SKM-1 treated with dmso at 0.1 percent for 144 hours (cell line): ENCODE measurements at regions not wholly inside any gene's neighbourhood (a gene's known extent, or its start where the extent isn't known, plus 50 kb on each side); places are given as distances from the start of the nearest gene placed in this dataset.
A peak's percentile ranks its signal among the peaks of the same experiment; 100 is the strongest.

ENCODE experiments used
- DNase-seq: peaks from one replicate; lab custom pipeline; 2025; ENCODE audit not compliant: unreplicated experiment; lab: John Stamatoyannopoulos, UW

DNA sequence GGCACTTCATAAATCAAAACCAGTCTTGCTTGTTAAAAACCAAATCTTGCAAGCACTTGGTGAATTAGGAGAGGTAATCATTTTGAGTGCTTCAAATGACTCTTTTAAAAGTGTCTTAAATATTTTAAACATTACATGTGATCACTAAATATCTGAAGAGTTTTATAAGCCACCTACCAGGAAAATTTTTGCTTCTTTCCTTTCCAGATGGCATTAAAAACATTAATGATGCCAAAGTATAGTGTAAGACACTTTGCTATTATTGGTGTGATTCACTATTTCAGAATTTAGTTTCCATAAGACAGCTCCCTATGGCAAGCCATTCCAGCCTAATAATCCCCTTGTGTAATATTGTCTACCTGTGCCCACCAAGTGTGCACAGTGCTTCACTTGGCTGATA, 548.8 kb upstream of the ADAMTS5 start:
- DNase-seq, result no peak

GRCh38 chr21:27513825-27514224, 546.9 kb upstream of the ADAMTS5 start:
- DNase-seq, result no peak

GRCh38 chr21:27513016-27513415, 546.1 kb upstream of the ADAMTS5 start:
- DNase-seq, result no peak

- DNase-seq, result no peak
Measured at GRCh38 chr21:27511233-27511632, 544.3 kb upstream of the ADAMTS5 start.

DNA sequence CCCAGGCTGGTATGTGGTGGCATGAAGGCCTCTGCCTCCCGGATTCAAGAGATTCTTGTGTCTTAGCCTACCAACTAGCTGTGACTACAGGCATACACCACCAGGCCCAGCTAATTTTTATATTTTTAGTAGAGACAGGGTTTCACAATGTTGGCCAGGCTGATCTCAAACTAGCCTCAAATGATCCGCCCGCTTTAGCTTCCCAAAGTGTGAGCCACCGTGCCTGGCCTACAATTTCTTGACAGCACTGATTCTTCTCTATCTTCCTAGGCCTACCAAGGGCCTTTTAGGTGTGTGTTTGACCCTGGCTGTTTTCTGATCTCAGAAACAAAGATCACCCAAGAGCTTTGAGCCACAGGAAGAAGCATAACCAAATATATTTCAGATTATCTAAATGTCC, 540.8 kb upstream of the ADAMTS5 start:
- no peak for DNase-seq

GRCh38 chr21:27505516-27505915, 538.6 kb upstream of the ADAMTS5 start:
- DNase-seq, result no peak

- no peak for DNase-seq
Measured at GRCh38 chr21:27502801-27503200, 535.9 kb upstream of the ADAMTS5 start.

DNA sequence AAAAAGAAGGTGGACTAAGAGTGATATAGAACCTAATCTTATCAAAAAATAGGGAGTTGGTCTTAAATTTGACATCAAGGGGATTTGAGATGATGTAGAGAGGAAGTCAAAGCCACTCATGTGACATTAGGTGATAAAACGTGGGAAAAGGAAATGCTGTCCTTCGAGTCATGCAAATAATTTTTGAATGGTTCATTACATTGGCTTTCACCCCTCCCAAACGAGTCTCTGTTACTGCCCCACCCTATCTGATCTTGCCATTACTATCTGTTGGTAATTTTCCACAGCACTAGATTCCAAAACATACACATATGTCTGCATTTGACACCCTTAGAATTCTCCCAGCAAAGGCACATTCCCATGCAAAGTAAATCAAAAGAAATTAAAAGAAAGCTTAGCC, 531.1 kb upstream of the ADAMTS5 start:
- DNase-seq, result no peak

- DNase-seq, result no peak
Measured at GRCh38 chr21:27495836-27496235, 528.9 kb upstream of the ADAMTS5 start.

DNA sequence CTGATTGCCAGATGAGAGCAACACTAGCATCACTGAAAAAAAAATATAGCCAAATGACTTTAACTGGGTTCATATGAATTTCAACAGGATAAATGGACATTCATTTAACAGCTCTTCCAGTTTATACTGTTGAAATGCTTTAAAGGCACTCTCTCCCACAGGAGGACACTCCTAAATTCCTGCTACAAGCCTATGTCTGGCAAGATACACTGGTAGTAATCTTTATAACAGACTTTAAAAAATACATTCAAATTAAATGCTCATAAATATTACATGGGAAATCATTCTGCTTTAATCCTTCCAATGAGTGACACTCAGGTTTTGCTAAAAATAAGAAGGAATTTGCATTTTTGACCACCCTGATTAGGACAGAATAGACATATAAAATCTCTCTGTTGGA, 526.7 kb upstream of the ADAMTS5 start:
- no peak for DNase-seq

- no peak for DNase-seq
Measured at GRCh38 chr21:27487676-27488075, 520.8 kb upstream of the ADAMTS5 start.

GRCh38 chr21:27480841-27481261, 514.0 kb upstream of the ADAMTS5 start:
- DNase-seq, result no peak

- no peak for DNase-seq
Measured at GRCh38 chr21:27477296-27477695, 510.4 kb upstream of the ADAMTS5 start.

DNA sequence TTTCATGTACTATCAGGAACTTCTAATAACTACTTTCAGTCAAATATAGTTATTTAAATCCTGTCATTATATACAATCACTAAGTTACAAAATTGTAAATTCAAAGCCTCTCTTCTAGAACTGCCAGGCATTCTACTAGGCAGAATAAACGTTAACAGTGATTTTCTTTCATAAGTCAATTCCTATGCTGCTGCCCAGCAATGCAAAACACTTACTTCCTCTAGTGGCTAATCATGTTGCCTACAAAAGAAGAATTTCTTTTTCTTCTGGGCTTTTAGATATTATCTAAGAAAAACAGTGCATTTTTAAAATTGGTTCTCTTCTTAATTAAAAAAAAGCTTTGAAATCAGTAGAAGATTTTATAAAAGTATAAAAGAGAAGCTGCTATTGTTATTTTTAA, 509.8 kb upstream of the ADAMTS5 start:
- no peak for DNase-seq

GRCh38 chr21:27475363-27475955, 508.6 kb upstream of the ADAMTS5 start:
- no peak for DNase-seq

- no peak for DNase-seq
Measured at GRCh38 chr21:27467366-27467765, 500.5 kb upstream of the ADAMTS5 start.

DNA sequence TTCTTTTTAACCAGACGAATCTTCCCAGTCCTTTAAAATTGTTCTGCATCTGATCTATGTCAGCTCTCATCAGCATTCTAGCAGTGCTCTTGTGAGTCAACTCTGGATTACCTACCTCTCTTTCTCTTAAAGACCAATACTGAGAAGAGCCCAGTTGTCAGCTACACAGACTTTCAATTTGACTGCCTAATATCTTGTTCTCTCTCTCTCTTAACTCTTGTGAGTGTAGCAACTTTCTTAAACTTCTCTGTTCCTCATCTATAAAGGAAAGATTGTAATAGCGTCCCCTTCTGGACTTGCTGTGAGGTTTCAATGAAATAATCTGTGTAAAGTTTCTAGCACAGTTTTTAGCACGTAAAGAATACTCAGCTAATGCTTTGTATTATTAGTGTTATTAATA, 499.3 kb upstream of the ADAMTS5 start:
- DNase-seq, result peak; percentile 9

- DNase-seq, result no peak
Measured at GRCh38 chr21:27464648-27465047, 497.8 kb upstream of the ADAMTS5 start.

- DNase-seq, result no peak
Measured at GRCh38 chr21:27462726-27463125, 495.8 kb upstream of the ADAMTS5 start.

- DNase-seq, result no peak
Measured at GRCh38 chr21:27454234-27454633, 487.3 kb upstream of the ADAMTS5 start.

DNA sequence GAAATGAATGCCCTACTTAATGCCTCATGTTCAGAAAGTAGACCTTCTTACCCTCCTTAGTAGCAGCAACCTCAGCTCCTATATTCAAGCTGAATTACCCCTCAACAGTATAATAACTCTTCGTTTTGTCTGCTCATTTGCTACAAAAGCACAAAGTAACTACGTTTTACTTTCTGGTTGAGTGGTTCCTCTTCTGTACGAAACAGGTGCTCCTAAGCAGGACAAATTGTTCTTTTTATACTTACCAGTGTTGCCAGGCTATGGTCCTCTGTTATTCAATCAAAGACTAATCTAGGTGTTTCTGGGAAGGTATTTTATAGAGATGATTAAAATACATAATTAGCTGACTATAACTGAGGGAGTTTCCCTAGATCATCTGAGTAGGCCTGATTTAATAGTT, 484.2 kb upstream of the ADAMTS5 start:
- no peak for DNase-seq

GRCh38 chr21:27450216-27450615, 483.3 kb upstream of the ADAMTS5 start:
- DNase-seq, result no peak

DNA sequence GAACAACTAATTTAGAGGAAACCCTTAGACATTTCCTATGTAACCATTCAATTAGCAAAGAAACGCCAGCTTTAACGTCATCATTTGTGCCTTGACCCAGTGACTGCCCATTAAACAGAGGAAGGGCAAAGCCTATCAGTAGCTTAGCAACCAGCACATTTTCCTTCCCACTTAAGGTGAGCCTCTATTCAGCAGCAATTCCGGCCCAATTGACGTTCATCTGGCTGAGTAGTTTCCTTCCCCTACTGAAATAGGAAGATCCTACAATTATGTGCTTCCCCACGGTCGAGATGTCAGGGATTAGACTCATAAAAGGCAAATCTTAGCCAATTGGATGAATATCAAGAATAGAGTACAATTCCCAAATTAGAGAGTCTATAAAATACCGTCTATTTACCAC, 482.1 kb upstream of the ADAMTS5 start:
- no peak for DNase-seq

DNA sequence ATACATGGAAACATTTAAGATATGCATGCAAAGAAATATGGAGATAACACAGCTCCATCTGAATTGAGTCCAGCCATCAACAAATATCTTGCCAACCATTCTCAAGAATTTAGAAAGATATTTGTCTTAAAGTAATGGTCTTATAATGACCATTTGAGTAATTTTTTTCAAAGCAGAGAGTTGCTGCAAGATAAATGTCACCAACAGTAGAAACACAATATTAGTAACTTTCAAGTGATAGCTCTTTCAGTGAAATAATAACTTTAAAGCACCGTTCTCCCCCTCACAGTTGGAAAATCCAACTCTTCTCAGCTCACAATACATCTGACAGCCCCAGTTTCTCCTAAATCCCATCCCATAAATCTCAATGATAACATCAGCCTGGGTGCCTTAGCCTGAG, 481.0 kb upstream of the ADAMTS5 start:
- DNase-seq, result no peak
